ENCODE measurements at regions not wholly inside any gene's neighbourhood (a gene's known extent, or its start where the extent isn't known, plus 50 kb on each side); places are given as distances from the start of the nearest gene placed in this dataset.

DNA sequence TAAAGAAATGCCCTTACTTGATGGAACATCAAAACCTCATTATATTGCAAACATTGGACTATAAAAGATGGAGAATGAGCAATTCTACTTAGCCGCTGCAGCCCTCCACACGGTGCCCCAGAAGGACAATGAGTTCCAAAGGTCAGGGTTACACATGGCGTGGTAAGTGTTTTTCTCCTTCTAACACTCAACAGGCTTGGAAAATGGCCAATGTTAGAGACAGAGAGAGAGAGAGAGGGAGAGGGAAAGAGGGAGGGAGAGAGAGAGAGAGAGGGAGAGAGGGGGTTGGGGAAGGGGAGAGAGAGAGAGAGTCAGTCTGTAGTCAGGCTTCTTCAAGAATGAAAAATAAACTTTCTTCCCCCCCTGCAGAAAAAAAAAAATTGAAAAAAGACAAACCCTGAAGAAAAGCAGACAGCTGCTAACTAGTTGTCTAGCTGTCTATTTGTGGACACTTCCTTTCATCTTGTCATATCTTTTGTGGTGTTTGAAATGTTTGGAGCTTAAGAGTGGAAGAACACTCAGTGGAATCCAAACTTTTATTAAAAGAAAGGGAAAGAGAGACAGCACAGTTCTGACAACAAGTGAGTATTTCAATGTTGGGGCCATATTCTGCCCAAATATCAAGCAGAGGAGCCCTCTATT is 324.8 kb downstream of the TMEM38B start:
- TF ChIP-seq CTCF (IDR thresholded peaks at IDR 0.05) (no peak), POLR2A (IDR thresholded peaks at IDR 0.05) (no peak)

All from uterus (tissue), 2 donors.